ENCODE measurements at regions not wholly inside any gene's neighbourhood (a gene's known extent, or its start where the extent isn't known, plus 50 kb on each side); places are given as distances from the start of the nearest gene placed in this dataset.

GRCh38 chr4:111404673-111405072 lies 740.6 kb upstream of the FAM241A start:
- Histone ChIP-seq H3K4me3 (ENCODE audit: low read length) (no peak overlapping the region), H2AFZ (ENCODE audit: low read length) (no peak overlapping the region), H3K9me2 (replicated peaks; ENCODE audit: insufficient read depth, low read length) (no peaks in the 10 kb centered on the region), H3K9ac (ENCODE audit: low read length) (no peak overlapping the region), H3K4me2 (ENCODE audit: low read depth, low read length) (no peak overlapping the region), H3F3A (ENCODE audit: insufficient read depth, low read length) (no peaks in the 10 kb centered on the region), H3K36me3 (replicated peaks; ENCODE audit: insufficient read depth, low read length) (no peaks in the 10 kb centered on the region), H3K4me1 (ENCODE audit: low read length) (no peaks in the 10 kb centered on the region), H4K20me1 (ENCODE audit: insufficient read depth, low read length) (no peaks in the 10 kb centered on the region), H3K79me2 (ENCODE audit: low read length) (no peaks in the 10 kb centered on the region), H3K27ac (ENCODE audit: low read length) (no peak overlapping the region), H3K27me3 (replicated peaks; ENCODE audit: insufficient read depth, low read length) (no peaks in the 10 kb centered on the region), H3K9me3 (replicated peaks; ENCODE audit: insufficient read depth, low read length) (no peaks in the 10 kb centered on the region)
- TF ChIP-seq EZH2phosphoT487 (IDR thresholded peaks at IDR 0.05; ENCODE audit: low read length) (no peak), CTCF (IDR thresholded peaks at IDR 0.05; ENCODE audit: low read length) (no peak), EZH2 (optimal IDR thresholded peaks at IDR 0.05; ENCODE audit: low read depth, low read length) (no peak)
- DNase-seq, result no peak

- Histone ChIP-seq H3K9me3 (replicated peaks; ENCODE audit: insufficient read depth, low read length) (no peaks in the 10 kb centered on the region), H3K79me2 (ENCODE audit: low read length) (no peaks in the 10 kb centered on the region), H3F3A (ENCODE audit: insufficient read depth, low read length) (no peaks in the 10 kb centered on the region), H4K20me1 (ENCODE audit: insufficient read depth, low read length) (no peaks in the 10 kb centered on the region), H3K4me3 (ENCODE audit: low read length) (no peak overlapping the region), H3K36me3 (replicated peaks; ENCODE audit: insufficient read depth, low read length) (no peaks in the 10 kb centered on the region), H3K9me2 (replicated peaks; ENCODE audit: insufficient read depth, low read length) (no peaks in the 10 kb centered on the region), H3K4me1 (ENCODE audit: low read length) (no peaks in the 10 kb centered on the region), H2AFZ (ENCODE audit: low read length) (no peak overlapping the region), H3K4me2 (ENCODE audit: low read depth, low read length) (no peak overlapping the region), H3K9ac (ENCODE audit: low read length) (no peak overlapping the region), H3K27ac (ENCODE audit: low read length) (no peak overlapping the region), H3K27me3 (replicated peaks; ENCODE audit: insufficient read depth, low read length) (no peaks in the 10 kb centered on the region)
- TF ChIP-seq CTCF (IDR thresholded peaks at IDR 0.05; ENCODE audit: low read length), result no peak
- TF ChIP-seq EZH2 (optimal IDR thresholded peaks at IDR 0.05; ENCODE audit: low read depth, low read length), result no peak
- TF ChIP-seq EZH2phosphoT487 (IDR thresholded peaks at IDR 0.05; ENCODE audit: low read length), result no peak
- DNase-seq, result no peak
These were observed 739.3 kb upstream of the FAM241A start for GRCh38 chr4:111405989-111406388.

GRCh38 chr4:111410571-111410970 lies 734.7 kb upstream of the FAM241A start:
- Histone ChIP-seq H3K4me3 (ENCODE audit: low read length) (no peak overlapping the region), H3F3A (ENCODE audit: insufficient read depth, low read length) (no peaks in the 10 kb centered on the region), H4K20me1 (ENCODE audit: insufficient read depth, low read length) (no peaks in the 10 kb centered on the region), H3K79me2 (ENCODE audit: low read length) (no peaks in the 10 kb centered on the region), H3K4me2 (ENCODE audit: low read depth, low read length) (no peak overlapping the region), H3K27me3 (replicated peaks; ENCODE audit: insufficient read depth, low read length) (no peaks in the 10 kb centered on the region), H3K4me1 (ENCODE audit: low read length) (no peaks in the 10 kb centered on the region), H3K9me3 (replicated peaks; ENCODE audit: insufficient read depth, low read length) (no peaks in the 10 kb centered on the region), H3K9ac (ENCODE audit: low read length) (no peak overlapping the region), H2AFZ (ENCODE audit: low read length) (no peak overlapping the region), H3K27ac (ENCODE audit: low read length) (no peak overlapping the region), H3K36me3 (replicated peaks; ENCODE audit: insufficient read depth, low read length) (no peaks in the 10 kb centered on the region), H3K9me2 (replicated peaks; ENCODE audit: insufficient read depth, low read length) (no peaks in the 10 kb centered on the region)
- no peak for TF ChIP-seq EZH2 (optimal IDR thresholded peaks at IDR 0.05; ENCODE audit: low read depth, low read length)
- no peak for TF ChIP-seq CTCF (IDR thresholded peaks at IDR 0.05; ENCODE audit: low read length)
- no peak for TF ChIP-seq EZH2phosphoT487 (IDR thresholded peaks at IDR 0.05; ENCODE audit: low read length)
- DNase-seq, result no peak

Measured in MM.1S (cell line).